HG03039 (cell line): ENCODE measurements at regions not wholly inside any gene's neighbourhood (a gene's known extent, or its start where the extent isn't known, plus 50 kb on each side); places are given as distances from the start of the nearest gene placed in this dataset.
"Not testable (repeated sequence)": the region's sequence is repeated elsewhere in the genome, so short reads cannot be mapped to it uniquely, and the experiment has no call there.

ENCODE experiments used
- ATAC-seq: cut with Tn5 transposase; IDR thresholded peaks from one replicate; pipeline ENCODE4 v1.9.1; 2021; ENCODE audit warnings: mild to moderate bottlenecking, moderate library complexity; ENCODE audit not compliant: unreplicated experiment

DNA sequence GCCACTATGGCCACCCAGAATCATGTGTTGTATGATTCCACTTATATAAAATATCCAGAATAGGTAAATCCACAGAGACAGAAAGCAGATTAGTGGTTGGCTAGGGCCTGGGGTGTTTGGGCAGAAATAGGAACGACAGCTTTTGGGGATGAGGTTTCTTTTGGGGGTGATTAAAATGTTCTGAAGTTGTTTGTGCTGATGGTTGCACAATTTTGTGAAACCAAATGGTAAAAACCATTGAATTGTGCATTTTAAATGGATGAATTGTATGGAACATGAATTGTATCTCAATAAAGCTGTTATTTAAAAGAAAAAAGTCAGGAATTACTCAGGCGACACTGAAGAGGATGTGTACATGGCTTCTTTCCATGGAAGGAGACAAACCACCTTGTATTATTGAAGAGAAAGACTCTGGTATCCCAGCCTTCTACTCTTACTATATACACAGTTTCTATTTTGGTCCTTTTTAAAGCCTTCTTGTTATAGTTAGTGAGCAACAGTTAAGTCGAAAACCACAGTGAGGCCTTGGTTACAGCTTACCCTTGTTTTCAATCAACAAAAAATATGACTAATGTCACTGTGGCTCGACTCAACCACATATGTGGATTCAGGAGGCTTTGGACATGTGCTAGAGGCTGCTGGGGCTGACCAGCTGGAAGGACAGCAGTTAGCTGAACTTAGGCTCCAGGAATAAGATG, 57.1 kb upstream of the KMT2E start:
- ATAC-seq, result peak; percentile 95

DNA sequence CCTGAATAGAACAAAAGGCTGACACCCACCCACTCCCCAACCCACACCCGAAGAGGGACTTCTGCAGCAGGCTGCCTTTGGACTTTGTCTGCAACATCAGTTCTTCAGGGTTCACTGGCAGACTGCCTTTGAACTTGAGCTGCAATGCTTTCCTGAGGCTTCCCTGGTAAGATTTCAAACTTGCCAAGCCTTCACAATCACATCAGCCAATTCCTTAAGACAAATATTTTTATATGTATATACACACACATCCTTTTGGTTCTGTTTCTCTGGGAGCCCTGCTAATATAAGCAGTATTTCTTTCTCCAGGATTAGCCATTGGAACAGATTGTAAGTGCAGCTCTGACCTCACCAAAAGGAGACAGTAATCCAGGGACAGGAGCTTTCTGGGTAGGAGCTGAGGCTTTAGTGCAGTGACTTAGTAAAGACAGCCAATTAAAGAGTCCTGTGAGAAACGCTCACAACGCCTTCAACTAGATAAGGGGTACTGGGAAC, 55.6 kb upstream of the KMT2E start:
- ATAC-seq, result no peak

DNA sequence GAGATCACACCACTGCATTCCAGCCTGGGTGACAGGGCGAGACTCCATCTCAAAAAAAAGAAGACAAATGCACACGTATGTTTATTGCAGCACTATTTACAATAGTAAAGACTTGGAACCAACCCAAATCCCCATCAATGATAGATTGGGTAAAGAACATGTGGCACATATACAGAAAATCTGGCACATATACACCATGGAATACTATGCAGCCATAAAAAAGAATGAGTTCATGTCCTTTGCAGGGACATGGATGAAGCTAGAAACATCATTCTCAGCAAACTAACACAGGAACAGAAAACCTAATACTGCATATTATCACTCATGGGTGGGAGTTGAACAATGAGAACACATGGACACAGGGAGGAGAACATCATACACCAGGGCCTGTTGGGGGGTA, 54.5 kb upstream of the KMT2E start:
- not testable (repeated sequence) for ATAC-seq

DNA sequence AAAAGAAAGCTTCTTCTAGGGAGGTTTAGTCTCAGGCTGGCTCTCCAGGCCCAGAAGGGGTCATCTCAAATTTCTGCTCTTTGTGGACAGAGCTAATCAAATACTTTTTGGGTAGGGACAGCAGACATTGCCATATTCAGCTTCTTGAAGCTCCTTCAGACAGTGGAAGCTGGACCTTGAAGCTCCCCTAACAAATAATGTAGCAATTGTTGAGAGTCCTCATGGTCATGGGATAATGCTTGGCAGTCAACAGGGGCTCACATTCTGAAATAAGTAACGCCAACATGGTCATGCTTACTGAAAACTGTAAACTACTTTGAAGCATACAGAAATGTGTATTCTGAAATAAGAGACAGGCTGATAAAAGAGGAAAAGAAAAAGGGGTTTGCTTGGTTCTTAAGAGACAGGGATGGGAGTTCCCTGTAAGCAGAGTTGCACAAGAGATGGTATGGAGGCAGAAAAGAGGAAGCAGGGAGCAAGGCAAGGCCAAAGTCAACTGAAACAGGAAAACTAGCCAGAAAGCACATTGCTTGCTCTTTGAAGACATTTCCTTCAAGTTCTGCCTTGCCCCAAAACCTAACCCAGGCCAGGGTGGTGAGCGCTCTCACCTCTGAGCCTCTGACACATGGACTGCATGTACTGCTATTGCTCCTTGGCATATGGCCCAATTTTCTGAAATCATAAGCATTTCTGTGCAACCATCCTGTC, 53.1 kb upstream of the KMT2E start:
- ATAC-seq, result no peak

DNA sequence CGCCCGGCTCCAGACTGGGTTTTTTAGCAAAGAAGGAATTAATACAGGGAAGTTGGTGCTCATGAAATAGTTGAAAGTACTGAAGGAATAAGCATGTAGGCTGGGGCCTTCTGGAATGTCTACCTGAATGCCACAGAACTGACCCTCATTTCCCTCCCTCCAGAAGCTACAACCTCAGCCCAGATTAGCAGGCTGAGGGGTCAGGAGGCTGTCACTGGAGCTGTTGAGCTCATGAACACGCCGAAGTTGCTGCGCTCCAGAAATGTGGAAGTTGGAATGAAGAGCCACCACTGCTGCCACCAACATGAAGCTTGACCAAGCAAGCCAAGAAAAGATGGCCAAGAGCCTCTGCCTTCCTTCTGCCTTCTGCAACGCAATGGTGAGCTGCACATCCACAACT, 52.2 kb upstream of the KMT2E start:
- ATAC-seq, result no peak

DNA sequence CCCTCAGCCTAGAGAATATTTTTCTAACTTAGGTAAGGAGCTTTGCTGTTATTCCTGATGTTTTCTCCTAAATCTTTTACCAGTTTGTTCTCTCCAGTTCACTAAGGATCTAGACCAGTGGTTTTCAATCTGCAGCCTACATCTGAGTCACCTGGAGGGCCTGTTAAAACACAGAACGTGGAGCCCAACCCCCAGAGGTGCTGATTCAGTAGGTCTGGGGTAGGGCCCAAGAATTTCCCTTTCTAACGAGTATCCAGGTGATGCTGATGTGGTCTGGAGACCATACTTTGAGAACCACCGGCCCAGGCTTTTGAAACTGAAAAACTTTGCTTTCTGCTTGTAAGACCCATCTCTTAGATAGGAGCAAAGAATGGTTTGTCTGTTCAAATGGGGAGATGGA, 51.2 kb upstream of the KMT2E start:
- no peak for ATAC-seq

DNA sequence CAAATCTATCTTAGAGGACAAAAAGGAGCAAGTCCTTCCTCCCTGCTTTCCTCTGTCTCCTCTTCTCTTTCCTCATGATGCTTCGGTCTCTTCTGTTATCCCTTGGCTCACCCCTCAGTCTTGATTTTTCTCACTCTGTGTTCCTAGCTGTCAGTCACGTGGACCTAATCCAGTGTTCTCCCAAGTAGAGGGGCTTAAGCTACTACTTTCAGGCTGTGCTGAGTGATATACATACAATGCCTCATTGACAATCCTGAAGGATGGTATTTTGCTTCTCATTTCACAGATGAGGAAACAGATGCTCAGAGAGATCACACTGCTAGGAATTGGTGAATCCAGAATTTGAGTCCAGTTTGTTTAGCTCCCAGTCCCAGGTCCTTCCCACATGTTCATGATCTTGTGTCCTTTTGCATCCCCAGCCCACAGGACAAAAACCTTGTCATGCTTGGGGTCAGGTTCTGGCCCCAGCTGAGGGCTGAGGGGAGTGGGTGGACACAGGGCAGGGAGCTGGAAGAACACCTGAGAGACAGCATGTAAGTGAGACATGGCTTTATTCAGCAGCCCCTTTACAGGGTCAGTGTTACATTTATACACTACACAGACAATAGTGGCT, 50.5 kb upstream of the KMT2E start:
- no peak for ATAC-seq

DNA sequence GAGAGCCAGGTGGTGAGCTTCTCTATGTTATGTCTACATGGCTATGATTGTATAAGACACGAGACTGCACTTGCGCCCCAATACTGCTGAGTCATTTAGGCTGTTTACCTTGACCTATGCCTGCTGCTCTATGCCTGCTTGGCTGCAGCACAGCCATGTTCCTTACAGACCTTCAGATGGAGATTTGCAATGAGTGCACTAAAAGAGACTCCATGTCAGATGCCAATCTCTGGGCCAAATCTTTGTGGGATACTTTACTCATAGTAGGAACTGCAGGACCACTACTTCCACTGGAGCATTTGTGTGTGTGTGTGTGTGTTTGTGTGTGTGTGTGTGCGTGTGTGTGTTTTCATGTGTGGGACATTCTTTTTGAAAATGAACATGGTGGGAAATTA, 50.0 kb upstream of the KMT2E start:
- ATAC-seq, result no peak
